Left kidney (tissue), 1 donor: ENCODE measurements at regions not wholly inside any gene's neighbourhood (a gene's known extent, or its start where the extent isn't known, plus 50 kb on each side); places are given as distances from the start of the nearest gene placed in this dataset.

Experiments used
- DNase-seq: peaks from one replicate; pipeline ENCODE4 v3.0.0-alpha.2; 2013

GRCh38 chr14:64639340-64639821 is 64.8 kb upstream of the PLEKHG3 start:
- no peak for DNase-seq

- DNase-seq = no peak
Measured at GRCh38 chr14:64640839-64641238, 63.4 kb upstream of the PLEKHG3 start.

GRCh38 chr14:64641760-64642159 is 62.5 kb upstream of the PLEKHG3 start:
- no peak for DNase-seq

- DNase-seq = no peak
Measured at GRCh38 chr14:64643709-64644108, 60.5 kb upstream of the PLEKHG3 start.

GRCh38 chr14:64644629-64645028 is 59.6 kb upstream of the PLEKHG3 start:
- DNase-seq = no peak

GRCh38 chr14:64645220-64645892 is 58.9 kb upstream of the PLEKHG3 start:
- peak; percentile 77 for DNase-seq

GRCh38 chr14:64646103-64646502 is 58.1 kb upstream of the PLEKHG3 start:
- DNase-seq = no peak

GRCh38 chr14:64649383-64649998 is 54.7 kb upstream of the PLEKHG3 start:
- DNase-seq = no peak

- DNase-seq = no peak
Measured at GRCh38 chr14:64653900-64654245, 50.4 kb upstream of the PLEKHG3 start.

GRCh38 chr14:64654246-64654900 is 49.9 kb upstream of the PLEKHG3 start:
- no peak for DNase-seq
